Spleen (tissue), 7 donors: ENCODE measurements at regions not wholly inside any gene's neighbourhood (a gene's known extent, or its start where the extent isn't known, plus 50 kb on each side); places are given as distances from the start of the nearest gene placed in this dataset.

Experiments
- POLR2A ChIP-seq, 3 donors: fragments of 450-650 bp; IDR thresholded peaks; one replicate each; pipeline ENCODE4 v1.5.1; 2017; ENCODE audit warnings: antibody characterized with exemption in 3 of 3, mild to moderate bottlenecking in 1 of 3
- TF ChIP-seq, protein P1 (sequence below), 11 experiments: fragments of 200-600 bp in 7 of 11; fragments of 450-650 bp in 4 of 11; sonication (generic) in 4 of 11; IDR thresholded peaks in 8 of 11; conservative IDR thresholded peaks in 3 of 11; 1 replicate in 7 of 11; 2 replicates in 4 of 11; pipeline versions ENCODE4 v1.4.0 to v1.8.0; 2016 to 2021; ENCODE audit warnings: antibody characterized with exemption in 11 of 11, inconsistent platforms in 4 of 11, mild to moderate bottlenecking in 1 of 11
- donor health status: DM: no; HTN: no; CAD: no; lungs with moderate emphysema.
- donor health status: DM: no; HTN: no; CAD: no.
- donor health status: DM: no; HTN: no; CAD: no.

- TF ChIP-seq, protein P1, sequence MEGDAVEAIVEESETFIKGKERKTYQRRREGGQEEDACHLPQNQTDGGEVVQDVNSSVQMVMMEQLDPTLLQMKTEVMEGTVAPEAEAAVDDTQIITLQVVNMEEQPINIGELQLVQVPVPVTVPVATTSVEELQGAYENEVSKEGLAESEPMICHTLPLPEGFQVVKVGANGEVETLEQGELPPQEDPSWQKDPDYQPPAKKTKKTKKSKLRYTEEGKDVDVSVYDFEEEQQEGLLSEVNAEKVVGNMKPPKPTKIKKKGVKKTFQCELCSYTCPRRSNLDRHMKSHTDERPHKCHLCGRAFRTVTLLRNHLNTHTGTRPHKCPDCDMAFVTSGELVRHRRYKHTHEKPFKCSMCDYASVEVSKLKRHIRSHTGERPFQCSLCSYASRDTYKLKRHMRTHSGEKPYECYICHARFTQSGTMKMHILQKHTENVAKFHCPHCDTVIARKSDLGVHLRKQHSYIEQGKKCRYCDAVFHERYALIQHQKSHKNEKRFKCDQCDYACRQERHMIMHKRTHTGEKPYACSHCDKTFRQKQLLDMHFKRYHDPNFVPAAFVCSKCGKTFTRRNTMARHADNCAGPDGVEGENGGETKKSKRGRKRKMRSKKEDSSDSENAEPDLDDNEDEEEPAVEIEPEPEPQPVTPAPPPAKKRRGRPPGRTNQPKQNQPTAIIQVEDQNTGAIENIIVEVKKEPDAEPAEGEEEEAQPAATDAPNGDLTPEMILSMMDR (IDR thresholded peaks at IDR 0.05 in 8 of 11, conservative IDR thresholded peaks at IDR 0.05 in 3 of 11), result no peak
- no peak for TF ChIP-seq POLR2A (IDR thresholded peaks at IDR 0.05)
Observed at GRCh38 chr11:106241601-106242257, 164.3 kb downstream of the AASDHPPT start.
